ENCODE measurements at regions not wholly inside any gene's neighbourhood (a gene's known extent, or its start where the extent isn't known, plus 50 kb on each side); places are given as distances from the start of the nearest gene placed in this dataset.

- Histone ChIP-seq H3K27me3 (replicated peaks; ENCODE audit: control insufficient read depth, insufficient read depth, low read length) (no peaks in the 10 kb centered on the region), H3K36me3 (ENCODE audit: control insufficient read depth, insufficient read depth, low read length) (no peaks in the 10 kb centered on the region), H3K4me3 (replicated peaks; ENCODE audit: low read depth, low read length) (no peak overlapping the region)
- TF ChIP-seq CTCF (IDR thresholded peaks at IDR 0.05; ENCODE audit: insufficient read depth, low read length, poor library complexity, severe bottlenecking): no peak
- DNase-seq (ENCODE audit: extremely low read depth, insufficient read length): no peak
These were observed 120.5 kb upstream of the BTBD3 start for GRCh38 chr20:11797156-11797555.

GRCh38 chr20:11799281-11799684 is 118.4 kb upstream of the BTBD3 start:
- H3K27me3 ChIP-seq (replicated peaks; ENCODE audit: control insufficient read depth, insufficient read depth, low read length): no peaks in the 10 kb centered on the region
- no peaks in the 10 kb centered on the region for H3K36me3 ChIP-seq (ENCODE audit: control insufficient read depth, insufficient read depth, low read length)

GRCh38 chr20:11807054-11808048 is 110.3 kb upstream of the BTBD3 start:
- no peak overlapping the region for H3K4me3 ChIP-seq (replicated peaks; ENCODE audit: low read depth, low read length)
- no peaks in the 10 kb centered on the region for H3K27me3 ChIP-seq (replicated peaks; ENCODE audit: control insufficient read depth, insufficient read depth, low read length)
- H3K36me3 ChIP-seq (ENCODE audit: control insufficient read depth, insufficient read depth, low read length): no peaks in the 10 kb centered on the region
- no peak for TF ChIP-seq CTCF (IDR thresholded peaks at IDR 0.05; ENCODE audit: insufficient read depth, low read length, poor library complexity, severe bottlenecking)
- DNase-seq (ENCODE audit: extremely low read depth, insufficient read length): no peak

More at GRCh38 chr20:11799281-11799684, 118.4 kb upstream of the BTBD3 start:
- H3K4me3 ChIP-seq (replicated peaks; ENCODE audit: low read depth, low read length): no peak overlapping the region
- DNase-seq (ENCODE audit: extremely low read depth, insufficient read length): no peak
- TF ChIP-seq CTCF (IDR thresholded peaks at IDR 0.05; ENCODE audit: insufficient read depth, low read length, poor library complexity, severe bottlenecking): no peak

- H3K27me3 ChIP-seq (replicated peaks; ENCODE audit: control insufficient read depth, insufficient read depth, low read length): no peaks in the 10 kb centered on the region
- H3K36me3 ChIP-seq (ENCODE audit: control insufficient read depth, insufficient read depth, low read length): no peaks in the 10 kb centered on the region
- TF ChIP-seq CTCF (IDR thresholded peaks at IDR 0.05; ENCODE audit: insufficient read depth, low read length, poor library complexity, severe bottlenecking): no peak
- no peak overlapping the region for H3K4me3 ChIP-seq (replicated peaks; ENCODE audit: low read depth, low read length)
- no peak for DNase-seq (ENCODE audit: extremely low read depth, insufficient read length)
These were observed 108.9 kb upstream of the BTBD3 start for GRCh38 chr20:11808841-11809240.

- Histone ChIP-seq H3K27me3 (replicated peaks; ENCODE audit: control insufficient read depth, insufficient read depth, low read length) (no peaks in the 10 kb centered on the region), H3K4me3 (replicated peaks; ENCODE audit: low read depth, low read length) (no peak overlapping the region), H3K36me3 (ENCODE audit: control insufficient read depth, insufficient read depth, low read length) (no peaks in the 10 kb centered on the region)
- no peak for TF ChIP-seq CTCF (IDR thresholded peaks at IDR 0.05; ENCODE audit: insufficient read depth, low read length, poor library complexity, severe bottlenecking)
- DNase-seq (ENCODE audit: extremely low read depth, insufficient read length): no peak
These were observed 107.2 kb upstream of the BTBD3 start for GRCh38 chr20:11810311-11811083.
